PFSK-1 (cell line): ENCODE measurements at regions not wholly inside any gene's neighbourhood (a gene's known extent, or its start where the extent isn't known, plus 50 kb on each side); places are given as distances from the start of the nearest gene placed in this dataset.

ENCODE experiments used
- FOXP2 ChIP-seq: optimal IDR thresholded peaks from 2 replicates; pipeline ENCODE3; 2011; ENCODE audit warnings: borderline replicate concordance, control low read depth, inconsistent platforms; ENCODE audit not compliant: insufficient read depth; ENCODE audit errors: extremely low read length, extremely low read depth
- POLR2AphosphoS5 ChIP-seq: IDR thresholded peaks from 2 replicates; pipeline ENCODE4 v1.6.1; 2012; ENCODE audit warnings: low read depth, mild to moderate bottlenecking, control low read depth, low read length, moderate library complexity
- SIN3A ChIP-seq: IDR thresholded peaks from 2 replicates; pipeline ENCODE4 v1.6.1; 2012; ENCODE audit warnings: mild to moderate bottlenecking, low read length, moderate library complexity, borderline replicate concordance; ENCODE audit not compliant: insufficient read depth
- TAF1 ChIP-seq: IDR thresholded peaks from 2 replicates; pipeline ENCODE4 v1.6.1; 2012; ENCODE audit warnings: low read length, control low read depth, borderline replicate concordance; ENCODE audit not compliant: insufficient read depth
- TF ChIP-seq, protein P1 (sequence below), 2 experiments: IDR thresholded peaks; 2 replicates each; pipeline versions ENCODE4 v1.6.1 to v1.8.0; 2011 to 2012; ENCODE audit warnings: low read depth in 2 of 2, low read length in 2 of 2, control low read depth in 1 of 2, inconsistent platforms in 1 of 2, mild to moderate bottlenecking in 1 of 2, moderate library complexity in 1 of 2; ENCODE audit not compliant: insufficient read depth in 1 of 2

DNA sequence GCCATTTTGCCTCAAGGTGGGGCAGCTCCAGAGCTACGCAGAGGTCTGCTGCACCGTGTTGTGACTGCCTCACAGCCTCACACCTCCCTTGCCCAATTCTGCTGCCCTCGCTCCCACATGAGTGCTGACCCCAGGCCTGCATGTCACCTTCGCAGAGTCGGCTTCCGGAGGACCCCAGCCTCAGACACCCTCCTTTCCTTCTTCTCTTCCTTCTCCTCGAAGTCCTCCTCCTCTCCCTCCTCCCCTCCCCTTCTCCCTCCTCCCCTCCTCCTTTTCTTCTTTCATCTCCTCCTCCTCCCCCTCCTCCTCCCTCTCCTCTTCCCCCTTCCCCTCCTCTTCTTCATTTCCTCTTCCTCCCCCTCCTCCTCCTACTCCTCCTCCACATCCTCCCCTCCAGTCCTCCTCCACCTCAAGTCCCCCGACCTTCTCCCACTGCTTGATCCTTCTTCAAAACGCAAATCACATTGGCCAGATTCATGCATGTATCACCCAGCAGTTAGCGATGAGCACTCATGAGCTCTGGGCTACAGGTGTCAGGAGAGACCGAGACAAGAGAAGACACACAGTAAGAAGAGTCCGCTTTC is 243.8 kb downstream of the RBFOX3 start:
- TF ChIP-seq, protein P1, sequence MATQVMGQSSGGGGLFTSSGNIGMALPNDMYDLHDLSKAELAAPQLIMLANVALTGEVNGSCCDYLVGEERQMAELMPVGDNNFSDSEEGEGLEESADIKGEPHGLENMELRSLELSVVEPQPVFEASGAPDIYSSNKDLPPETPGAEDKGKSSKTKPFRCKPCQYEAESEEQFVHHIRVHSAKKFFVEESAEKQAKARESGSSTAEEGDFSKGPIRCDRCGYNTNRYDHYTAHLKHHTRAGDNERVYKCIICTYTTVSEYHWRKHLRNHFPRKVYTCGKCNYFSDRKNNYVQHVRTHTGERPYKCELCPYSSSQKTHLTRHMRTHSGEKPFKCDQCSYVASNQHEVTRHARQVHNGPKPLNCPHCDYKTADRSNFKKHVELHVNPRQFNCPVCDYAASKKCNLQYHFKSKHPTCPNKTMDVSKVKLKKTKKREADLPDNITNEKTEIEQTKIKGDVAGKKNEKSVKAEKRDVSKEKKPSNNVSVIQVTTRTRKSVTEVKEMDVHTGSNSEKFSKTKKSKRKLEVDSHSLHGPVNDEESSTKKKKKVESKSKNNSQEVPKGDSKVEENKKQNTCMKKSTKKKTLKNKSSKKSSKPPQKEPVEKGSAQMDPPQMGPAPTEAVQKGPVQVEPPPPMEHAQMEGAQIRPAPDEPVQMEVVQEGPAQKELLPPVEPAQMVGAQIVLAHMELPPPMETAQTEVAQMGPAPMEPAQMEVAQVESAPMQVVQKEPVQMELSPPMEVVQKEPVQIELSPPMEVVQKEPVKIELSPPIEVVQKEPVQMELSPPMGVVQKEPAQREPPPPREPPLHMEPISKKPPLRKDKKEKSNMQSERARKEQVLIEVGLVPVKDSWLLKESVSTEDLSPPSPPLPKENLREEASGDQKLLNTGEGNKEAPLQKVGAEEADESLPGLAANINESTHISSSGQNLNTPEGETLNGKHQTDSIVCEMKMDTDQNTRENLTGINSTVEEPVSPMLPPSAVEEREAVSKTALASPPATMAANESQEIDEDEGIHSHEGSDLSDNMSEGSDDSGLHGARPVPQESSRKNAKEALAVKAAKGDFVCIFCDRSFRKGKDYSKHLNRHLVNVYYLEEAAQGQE (IDR thresholded peaks at IDR 0.05; ENCODE audit: insufficient read depth in 1 of 2, low read depth in 2 of 2, low read length in 2 of 2): no peak
- no peak for TF ChIP-seq POLR2AphosphoS5
- no peak for TF ChIP-seq TAF1
- no peak for TF ChIP-seq FOXP2
- TF ChIP-seq SIN3A: no peak
